SU-DHL-6 (cell line): ENCODE measurements at regions not wholly inside any gene's neighbourhood (a gene's known extent, or its start where the extent isn't known, plus 50 kb on each side); places are given as distances from the start of the nearest gene placed in this dataset.
"Not testable (repeated sequence)": the region's sequence is repeated elsewhere in the genome, so short reads cannot be mapped to it uniquely, and the experiment has no call there.

Experiments used
- EZH2phosphoT487 ChIP-seq: fragments of 200-600 bp; sonication (generic), shearing (Covaris generic); conservative IDR thresholded peaks from 2 replicates; pipeline ENCODE4 v1.6.1; 2018; ENCODE audit warnings: mild to moderate bottlenecking, antibody characterized with exemption, low read length, moderate library complexity, mixed read lengths
- TF ChIP-seq, protein P1 (sequence below): fragments of 200-600 bp; sonication (generic); IDR thresholded peaks from one replicate; pipeline ENCODE4 v1.5.1; 2017; ENCODE audit warnings: antibody characterized with exemption, mild to moderate bottlenecking, low read length, moderate library complexity; ENCODE audit not compliant: insufficient read depth, poor library complexity, severe bottlenecking

- TF ChIP-seq, protein P1, sequence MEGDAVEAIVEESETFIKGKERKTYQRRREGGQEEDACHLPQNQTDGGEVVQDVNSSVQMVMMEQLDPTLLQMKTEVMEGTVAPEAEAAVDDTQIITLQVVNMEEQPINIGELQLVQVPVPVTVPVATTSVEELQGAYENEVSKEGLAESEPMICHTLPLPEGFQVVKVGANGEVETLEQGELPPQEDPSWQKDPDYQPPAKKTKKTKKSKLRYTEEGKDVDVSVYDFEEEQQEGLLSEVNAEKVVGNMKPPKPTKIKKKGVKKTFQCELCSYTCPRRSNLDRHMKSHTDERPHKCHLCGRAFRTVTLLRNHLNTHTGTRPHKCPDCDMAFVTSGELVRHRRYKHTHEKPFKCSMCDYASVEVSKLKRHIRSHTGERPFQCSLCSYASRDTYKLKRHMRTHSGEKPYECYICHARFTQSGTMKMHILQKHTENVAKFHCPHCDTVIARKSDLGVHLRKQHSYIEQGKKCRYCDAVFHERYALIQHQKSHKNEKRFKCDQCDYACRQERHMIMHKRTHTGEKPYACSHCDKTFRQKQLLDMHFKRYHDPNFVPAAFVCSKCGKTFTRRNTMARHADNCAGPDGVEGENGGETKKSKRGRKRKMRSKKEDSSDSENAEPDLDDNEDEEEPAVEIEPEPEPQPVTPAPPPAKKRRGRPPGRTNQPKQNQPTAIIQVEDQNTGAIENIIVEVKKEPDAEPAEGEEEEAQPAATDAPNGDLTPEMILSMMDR = not testable (repeated sequence)
- TF ChIP-seq EZH2phosphoT487 = not testable (repeated sequence)
These were observed 107.7 kb downstream of the PRR15 start for GRCh38 chr7:29671286-29671685.
